Right renal pelvis (tissue), 4 donors: ENCODE measurements at regions not wholly inside any gene's neighbourhood (a gene's known extent, or its start where the extent isn't known, plus 50 kb on each side); places are given as distances from the start of the nearest gene placed in this dataset.

Experiments
- DNase-seq, 4 donors: peaks; one replicate each; pipeline ENCODE4 v3.0.0-alpha.2; 2013; ENCODE audit warnings: low read depth in 4 of 4, low spot score in 3 of 4, missing footprints in 1 of 4

- no peak for DNase-seq
Observed at GRCh38 chr11:8323161-8323935, 59.7 kb upstream of the LMO1 start.

DNA sequence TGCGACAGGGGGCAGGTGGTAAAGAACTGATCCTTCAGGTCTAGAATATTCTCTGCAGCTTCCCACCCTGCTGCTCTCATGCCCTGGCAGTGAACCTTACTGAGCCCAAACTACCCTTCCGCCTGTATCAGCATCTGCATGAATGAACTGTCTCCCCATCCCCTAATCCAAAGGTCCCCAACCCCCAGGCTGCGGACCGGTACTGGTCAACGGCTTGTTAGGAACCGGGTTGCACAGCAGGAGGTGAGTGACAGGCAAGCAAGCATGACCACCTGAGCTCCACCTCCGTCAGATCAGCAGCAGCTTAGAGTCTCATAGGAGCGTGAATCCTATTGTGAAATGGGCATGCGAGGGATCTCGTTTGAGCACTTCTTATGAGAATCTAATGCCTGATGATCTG, 58.2 kb upstream of the LMO1 start:
- DNase-seq: no peak

- DNase-seq: no peak
Observed at GRCh38 chr11:8320076-8320475, 56.4 kb upstream of the LMO1 start.

- DNase-seq: no peak
Observed at GRCh38 chr11:8318536-8318935, 54.9 kb upstream of the LMO1 start.

DNA sequence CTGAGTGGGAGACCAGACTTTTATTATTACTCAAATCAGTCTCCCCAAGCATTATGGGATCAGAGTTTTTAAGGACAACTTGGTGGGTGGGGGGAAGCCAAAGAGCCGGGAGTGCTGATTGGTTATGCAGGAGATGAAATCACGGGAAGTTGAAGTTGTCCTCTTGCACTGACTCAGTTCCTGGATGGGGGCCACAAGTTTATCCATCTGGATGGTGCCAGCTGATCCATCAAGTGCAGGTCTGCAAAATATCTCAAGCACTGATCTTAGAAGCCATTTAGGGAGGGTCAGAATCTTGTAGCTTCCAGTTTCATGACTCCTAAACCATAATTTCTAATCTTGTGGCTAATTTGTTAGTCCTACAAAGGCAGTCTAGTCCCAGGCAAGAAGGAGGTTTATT, 53.5 kb upstream of the LMO1 start:
- no peak for DNase-seq

DNA sequence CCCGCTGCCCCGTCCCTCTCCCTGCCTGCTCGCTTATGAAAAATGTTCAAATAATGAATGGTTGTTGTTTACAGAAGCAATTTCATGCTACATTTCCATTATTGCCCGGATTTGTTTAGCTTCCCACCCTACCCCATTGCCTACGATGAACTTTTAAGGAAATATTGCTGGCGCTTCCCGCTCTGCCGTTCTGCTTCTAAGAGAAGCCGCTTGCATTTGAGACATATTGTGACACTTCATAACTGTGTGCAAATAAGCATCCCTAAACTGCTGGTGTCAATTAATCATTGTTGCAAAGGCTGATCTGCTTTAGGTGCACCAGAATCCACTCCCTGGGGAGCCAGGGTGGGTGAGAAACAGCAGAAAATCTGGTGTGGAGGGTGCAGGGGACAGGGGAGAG, 52.3 kb upstream of the LMO1 start:
- no peak for DNase-seq

DNA sequence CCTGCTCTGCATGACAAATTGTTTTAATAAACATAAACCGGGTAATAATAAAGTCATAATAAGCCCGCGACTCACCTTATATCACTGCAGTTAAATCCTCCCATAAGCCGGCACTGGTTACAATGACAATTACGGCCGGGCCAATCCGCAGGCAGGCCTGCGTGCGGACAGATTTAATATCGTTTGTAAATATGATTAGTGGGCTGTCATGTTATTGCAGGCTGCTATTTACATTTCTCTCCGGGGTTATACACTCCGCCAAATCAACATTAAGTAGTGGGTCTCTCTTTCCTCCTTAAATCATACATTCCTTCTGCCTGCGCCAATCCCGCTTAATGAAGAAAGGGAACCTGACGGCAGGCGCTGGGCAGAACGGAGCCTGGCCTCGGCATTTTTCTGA, 51.8 kb upstream of the LMO1 start:
- no peak for DNase-seq

DNA sequence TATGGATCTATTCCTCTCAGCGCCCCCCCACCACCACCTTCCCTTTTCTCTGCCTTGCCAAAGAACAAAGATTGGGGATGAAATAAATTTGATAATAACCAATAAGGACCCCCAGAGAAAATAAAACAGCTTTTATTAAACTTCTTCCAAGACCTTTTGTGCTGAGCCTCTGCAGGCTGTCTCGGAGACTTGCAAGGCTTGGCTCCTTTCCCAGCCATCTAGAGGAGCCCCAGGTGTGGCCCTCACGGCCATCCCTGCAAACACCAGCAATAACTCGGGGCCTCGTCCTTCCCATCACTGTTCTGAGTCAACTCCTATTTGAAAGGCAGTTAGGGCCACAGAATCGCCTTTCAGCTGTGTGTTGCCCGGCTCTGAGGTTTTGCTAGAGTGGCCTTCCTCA, 51.2 kb upstream of the LMO1 start:
- DNase-seq: no peak

GRCh38 chr11:8313504-8314090, 49.9 kb upstream of the LMO1 start:
- no peak for DNase-seq
